DMS 273 (cell line): ENCODE measurements at regions not wholly inside any gene's neighbourhood (a gene's known extent, or its start where the extent isn't known, plus 50 kb on each side); places are given as distances from the start of the nearest gene placed in this dataset.

Experiments used
- DNase-seq: peaks from one replicate; lab custom pipeline; 2025; ENCODE audit not compliant: unreplicated experiment; lab: John Stamatoyannopoulos, UW

GRCh38 chr5:6909901-6910300 lies 196.7 kb downstream of the TENT4A start:
- peak; percentile 66 for DNase-seq

- DNase-seq, result peak; percentile 19
Observed at GRCh38 chr5:6910950-6911349, 197.7 kb downstream of the TENT4A start.

GRCh38 chr5:6914347-6914746 lies 201.1 kb downstream of the TENT4A start:
- no peak for DNase-seq

DNA sequence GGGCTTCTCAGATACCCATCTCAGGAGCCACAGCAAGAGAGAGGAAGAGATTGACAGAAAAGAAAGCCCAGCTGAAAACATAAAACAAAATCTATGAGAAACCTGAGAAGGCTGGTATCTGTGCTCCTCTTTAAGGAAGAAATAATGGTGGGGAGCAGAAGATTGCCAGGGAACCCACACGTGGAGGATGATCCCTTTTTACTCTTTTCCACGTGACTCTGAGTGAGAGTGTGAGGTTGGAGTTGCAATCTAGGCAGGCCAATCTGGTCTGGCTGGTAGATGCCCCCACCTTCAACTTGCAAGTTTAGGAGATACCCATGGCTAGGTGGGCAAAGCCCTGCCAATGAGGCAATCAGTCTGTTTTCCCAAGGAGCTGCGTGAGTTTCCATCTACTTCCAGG lies 202.3 kb downstream of the TENT4A start:
- DNase-seq, result no peak

GRCh38 chr5:6918255-6918654 lies 205.0 kb downstream of the TENT4A start:
- no peak for DNase-seq

DNA sequence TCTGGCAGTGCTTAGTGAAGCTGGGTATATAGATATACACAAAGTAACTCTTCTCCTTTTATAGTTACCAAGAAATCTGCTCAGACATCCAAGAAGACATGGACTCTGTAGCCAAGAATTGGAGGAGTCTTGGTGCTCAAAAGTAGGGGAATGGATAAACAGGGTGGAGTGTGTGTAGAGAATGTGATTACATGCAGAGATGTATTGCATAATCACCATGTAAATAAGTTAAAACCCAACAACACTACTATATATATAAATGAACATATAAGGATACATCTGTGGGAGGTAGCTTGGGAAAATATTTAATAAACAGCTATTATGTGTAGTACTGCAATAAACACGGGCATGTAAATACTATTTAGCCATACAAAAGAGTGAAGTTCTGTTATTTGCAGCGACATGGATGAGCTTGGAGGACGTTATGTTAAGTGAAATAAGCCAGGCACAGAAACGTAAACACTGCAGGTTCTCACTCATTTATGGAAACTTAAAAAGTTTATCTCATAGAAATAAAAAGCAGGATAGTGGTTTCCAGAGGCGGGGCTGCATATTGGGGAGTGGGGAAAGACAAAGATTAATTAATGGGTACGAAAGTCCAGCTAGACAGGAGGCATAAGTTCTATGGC lies 207.5 kb downstream of the TENT4A start:
- no peak for DNase-seq

- peak; percentile 86 for DNase-seq
Observed at GRCh38 chr5:6926491-6927038, 213.3 kb downstream of the TENT4A start.

GRCh38 chr5:6936031-6936430 lies 222.8 kb downstream of the TENT4A start:
- DNase-seq, result peak; percentile 81

DNA sequence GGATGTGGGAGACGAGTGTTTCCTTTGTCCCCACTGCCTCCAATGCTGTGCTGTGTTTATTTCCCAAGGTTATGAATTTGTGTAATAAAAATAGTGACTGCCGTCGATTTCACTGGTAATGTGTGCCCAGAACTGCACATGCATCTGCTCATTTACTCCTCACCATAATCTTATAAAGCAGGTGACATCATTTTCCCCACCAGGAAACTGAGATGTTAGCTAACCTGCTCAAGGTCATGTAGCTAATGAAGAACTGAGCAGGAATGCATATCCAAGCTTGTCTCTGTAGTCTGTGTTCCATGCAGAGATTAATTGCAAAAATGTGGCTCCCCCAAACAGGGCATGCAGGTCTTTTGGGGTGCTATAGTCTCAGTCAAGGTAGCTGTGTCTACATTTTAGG lies 224.4 kb downstream of the TENT4A start:
- peak; percentile 88 for DNase-seq

- DNase-seq, result no peak
Observed at GRCh38 chr5:6941631-6942030, 228.4 kb downstream of the TENT4A start.

DNA sequence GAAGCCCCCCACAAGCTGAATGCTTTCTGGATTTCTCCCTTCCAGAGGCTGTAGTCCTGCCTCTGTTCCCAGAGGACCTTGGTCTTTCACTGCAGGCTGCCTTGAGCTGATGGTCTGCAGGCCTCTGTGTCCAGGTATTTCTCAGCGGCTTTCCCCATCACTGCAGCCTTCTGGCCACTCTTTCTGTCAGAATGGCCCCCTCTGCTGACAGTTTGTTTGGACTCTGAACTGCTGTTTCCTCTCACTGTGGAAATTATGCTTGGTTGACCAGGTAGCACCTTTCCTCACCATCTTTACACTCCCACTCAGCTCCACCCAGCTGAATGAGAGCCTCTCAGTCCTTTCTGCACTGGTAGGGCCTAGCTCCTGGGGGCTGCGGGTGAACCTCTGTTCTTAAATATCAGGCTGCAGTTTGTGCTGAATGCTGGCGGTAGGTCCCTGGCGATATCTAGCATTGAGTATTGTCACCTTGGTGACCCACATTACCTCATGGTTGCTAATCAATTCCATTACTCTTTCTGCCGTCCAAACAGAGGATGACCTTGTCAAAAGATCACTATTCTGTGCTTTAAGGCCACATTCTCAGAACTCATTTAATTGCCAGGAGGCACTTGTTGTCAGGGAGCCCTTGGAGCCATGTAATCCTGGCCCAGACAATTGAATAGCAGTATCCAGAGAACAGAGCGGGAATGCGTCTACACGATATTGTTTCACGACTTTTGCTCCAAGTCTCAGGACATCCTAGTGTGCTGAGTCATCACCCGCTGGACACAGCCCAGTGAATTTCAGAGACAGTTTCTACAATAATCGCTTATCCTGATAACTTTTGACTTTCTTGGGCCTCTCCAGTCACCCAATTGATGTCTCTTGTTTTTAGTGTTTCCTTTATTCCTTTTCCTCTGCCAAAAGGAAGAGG lies 230.2 kb downstream of the TENT4A start:
- DNase-seq, result no peak

DNA sequence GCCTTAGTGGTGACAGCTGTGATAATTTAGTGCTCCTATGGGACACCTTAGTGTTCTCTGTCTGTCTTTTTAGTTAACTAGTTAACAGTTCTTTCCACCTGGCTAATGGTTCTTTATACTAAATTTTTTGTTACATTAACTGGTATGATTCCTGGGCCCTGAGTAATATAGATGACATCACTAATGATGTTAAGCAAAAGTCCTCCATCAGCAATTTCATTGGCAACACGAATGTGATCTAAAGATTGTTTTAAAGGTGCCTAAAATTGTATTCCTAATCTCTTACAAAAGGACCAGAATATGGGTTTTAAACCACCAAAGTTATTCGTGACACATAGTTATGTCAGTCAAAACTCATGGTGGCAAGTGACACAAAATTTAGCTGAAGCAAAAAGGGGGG lies 235.3 kb downstream of the TENT4A start:
- peak; percentile 21 for DNase-seq

GRCh38 chr5:6949230-6949629 lies 236.0 kb downstream of the TENT4A start:
- no peak for DNase-seq

DNA sequence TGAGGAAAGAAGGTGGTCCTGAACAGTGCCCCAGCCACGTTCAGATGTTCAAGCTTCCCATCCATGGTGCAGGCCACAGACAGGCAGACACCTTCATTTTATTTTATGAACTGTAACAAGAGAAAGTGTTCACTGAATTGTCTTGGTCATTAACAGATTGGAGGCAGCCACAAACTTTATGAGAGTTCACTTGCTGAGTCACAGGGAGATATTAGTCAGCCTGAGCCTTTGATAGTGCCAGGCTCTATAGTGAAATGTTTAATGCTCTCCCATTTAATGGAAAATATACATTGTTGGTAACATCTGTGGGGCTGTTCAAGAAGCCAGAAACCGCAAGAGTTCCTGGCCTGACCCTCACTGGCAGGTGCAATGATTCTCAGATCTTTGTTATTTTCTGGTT lies 237.0 kb downstream of the TENT4A start:
- DNase-seq, result no peak

DNA sequence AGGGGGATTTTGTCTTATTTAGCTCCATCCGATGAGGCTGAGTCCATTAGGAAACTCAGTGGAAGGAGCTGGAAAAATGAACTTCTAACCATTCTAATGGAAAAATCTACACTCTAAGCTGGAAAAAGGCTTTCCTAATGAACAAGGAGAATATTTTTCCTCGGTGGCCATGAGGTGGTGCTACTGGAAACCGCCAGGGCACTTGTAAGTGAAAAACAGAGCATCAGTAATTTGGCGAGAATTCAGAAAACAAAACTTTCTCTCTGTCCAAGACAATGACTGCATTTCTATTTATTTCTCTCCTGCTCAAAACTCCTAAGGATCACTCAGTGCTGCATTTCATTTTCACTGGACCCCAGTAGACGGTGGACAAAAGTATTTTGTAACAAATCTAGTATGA lies 237.6 kb downstream of the TENT4A start:
- DNase-seq, result no peak

DNA sequence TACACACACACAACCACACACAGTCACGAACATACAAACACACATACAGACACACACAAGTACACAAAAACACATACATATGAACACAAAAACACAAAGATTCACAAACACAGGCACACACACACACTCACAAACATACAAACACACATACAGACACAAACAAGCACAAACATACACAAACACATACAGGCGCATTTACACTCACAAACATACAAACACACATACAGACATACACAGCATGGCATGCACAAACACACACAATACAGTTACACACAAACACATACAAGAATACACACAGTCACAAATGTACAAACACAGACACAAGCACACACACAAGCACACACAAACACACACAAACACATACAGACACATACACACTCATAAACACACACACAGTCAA lies 247.9 kb downstream of the TENT4A start:
- no peak for DNase-seq

- peak; percentile 46 for DNase-seq
Observed at GRCh38 chr5:6961837-6962635, 248.8 kb downstream of the TENT4A start.

- peak; percentile 51 for DNase-seq
Observed at GRCh38 chr5:6976971-6977370, 263.7 kb downstream of the TENT4A start.

GRCh38 chr5:6979061-6979460 lies 265.8 kb downstream of the TENT4A start:
- DNase-seq, result peak; percentile 44

DNA sequence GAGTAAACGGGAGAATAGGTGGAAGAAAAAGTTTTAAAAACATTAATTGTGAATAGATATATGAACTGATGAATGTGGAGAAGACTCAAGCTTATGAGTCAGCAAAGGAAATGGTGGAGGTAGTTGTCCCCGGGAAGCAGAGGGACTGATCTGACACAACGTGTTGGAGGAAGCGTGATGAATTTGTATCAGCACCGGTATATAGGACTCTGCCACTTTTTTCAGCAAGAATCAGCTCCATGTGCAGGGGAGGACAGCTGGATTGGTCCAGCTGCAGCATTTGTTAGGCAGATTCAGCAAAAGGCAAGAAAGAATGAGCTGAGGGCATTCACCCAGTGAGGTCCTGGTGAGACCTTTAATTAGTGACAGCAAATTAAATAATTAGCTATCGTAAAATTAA lies 276.0 kb downstream of the TENT4A start:
- peak; percentile 19 for DNase-seq

DNA sequence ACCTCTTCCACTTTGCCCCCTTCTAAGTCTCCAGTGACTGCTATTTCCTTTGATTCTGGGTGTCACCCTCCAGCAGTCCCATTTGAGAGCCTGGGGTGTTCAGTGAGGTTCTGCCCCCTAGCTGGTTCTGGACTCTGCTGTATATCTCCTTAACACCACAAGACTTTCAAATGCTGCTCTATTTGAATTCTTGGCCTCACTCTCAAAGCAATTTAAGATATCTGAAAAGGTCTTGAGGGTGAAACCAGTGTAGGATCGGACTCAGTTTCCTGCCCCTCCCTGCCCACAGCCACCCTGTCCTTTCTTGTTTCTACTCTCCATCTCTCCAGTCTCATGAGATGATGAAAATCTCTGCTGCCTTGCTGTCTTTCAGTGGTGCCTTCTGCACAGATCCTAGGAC lies 280.9 kb downstream of the TENT4A start:
- no peak for DNase-seq
